ENCODE measurements at regions not wholly inside any gene's neighbourhood (a gene's known extent, or its start where the extent isn't known, plus 50 kb on each side); places are given as distances from the start of the nearest gene placed in this dataset.
A peak's percentile ranks its signal among the peaks of the same experiment; 100 is the strongest.

DNA sequence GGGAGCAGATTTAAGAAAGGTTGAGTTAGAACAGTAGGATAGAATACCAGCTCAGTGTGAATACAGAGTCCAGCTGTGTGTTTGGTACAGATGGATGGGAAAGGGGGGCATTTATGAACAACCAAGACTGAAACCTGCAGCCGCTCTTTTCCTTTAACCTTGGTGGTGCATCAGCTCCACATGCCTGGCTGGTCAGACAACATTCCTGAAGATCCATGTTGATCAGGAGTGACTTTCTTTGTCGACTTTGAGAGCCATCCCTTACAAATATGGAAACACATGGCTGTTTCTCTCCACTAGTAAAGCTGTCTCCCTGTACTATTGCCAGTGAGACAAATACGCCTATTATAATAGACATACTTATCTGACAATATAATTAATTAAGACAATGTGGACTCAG lies 476.5 kb upstream of the IGFBP3 start:
- H3K4me3 ChIP-seq (ENCODE audit: low read length) = no peak overlapping the region
- TF ChIP-seq, protein P1, sequence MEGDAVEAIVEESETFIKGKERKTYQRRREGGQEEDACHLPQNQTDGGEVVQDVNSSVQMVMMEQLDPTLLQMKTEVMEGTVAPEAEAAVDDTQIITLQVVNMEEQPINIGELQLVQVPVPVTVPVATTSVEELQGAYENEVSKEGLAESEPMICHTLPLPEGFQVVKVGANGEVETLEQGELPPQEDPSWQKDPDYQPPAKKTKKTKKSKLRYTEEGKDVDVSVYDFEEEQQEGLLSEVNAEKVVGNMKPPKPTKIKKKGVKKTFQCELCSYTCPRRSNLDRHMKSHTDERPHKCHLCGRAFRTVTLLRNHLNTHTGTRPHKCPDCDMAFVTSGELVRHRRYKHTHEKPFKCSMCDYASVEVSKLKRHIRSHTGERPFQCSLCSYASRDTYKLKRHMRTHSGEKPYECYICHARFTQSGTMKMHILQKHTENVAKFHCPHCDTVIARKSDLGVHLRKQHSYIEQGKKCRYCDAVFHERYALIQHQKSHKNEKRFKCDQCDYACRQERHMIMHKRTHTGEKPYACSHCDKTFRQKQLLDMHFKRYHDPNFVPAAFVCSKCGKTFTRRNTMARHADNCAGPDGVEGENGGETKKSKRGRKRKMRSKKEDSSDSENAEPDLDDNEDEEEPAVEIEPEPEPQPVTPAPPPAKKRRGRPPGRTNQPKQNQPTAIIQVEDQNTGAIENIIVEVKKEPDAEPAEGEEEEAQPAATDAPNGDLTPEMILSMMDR (conservative IDR thresholded peaks at IDR 0.05; ENCODE audit: low read depth, low read length) = no peak
- DNase-seq (ENCODE audit: low read depth) = no peak

DNA sequence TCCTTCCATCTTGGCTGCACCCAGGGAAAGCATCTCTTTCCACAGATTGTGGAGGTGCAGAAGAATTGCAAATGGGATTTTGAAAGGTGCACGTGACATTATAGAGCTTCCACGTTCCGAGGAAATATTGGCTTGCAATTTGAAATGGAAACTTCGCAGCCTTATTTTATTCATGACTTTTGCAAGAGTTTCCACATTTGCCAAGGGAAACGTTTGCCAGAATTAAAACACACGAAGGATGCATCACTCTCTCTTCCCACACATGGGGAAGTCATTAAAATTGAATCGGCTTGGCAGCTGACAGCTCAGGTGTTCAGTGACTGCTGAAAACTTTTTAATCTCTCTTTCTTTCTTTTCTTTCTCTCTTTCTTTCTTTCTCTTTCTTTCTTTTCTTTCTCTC lies 475.4 kb upstream of the IGFBP3 start:
- no peak overlapping the region for H3K4me3 ChIP-seq (ENCODE audit: low read length)
- DNase-seq (ENCODE audit: low read depth) = no peak
- TF ChIP-seq, protein P1 (conservative IDR thresholded peaks at IDR 0.05; ENCODE audit: low read depth, low read length) = no peak

DNA sequence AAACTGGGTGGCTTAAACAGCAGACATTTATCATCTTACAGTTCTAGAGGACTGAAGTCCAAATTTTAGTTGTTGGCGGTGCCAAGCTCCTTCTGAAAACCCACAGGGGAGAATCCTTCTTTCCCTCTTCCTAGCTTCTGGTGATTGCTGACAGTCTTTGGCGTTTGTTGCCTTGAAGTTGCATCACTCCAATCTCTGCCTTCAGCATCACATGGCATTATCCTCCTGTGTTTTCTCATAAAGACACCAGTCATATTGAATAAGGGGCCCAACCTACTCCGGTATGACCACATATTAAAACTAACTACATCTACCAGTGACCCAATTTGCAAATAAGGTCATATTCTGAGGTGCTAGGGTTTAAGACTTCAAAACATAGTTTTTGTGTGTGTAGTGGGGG lies 472.1 kb upstream of the IGFBP3 start:
- no peak overlapping the region for H3K4me3 ChIP-seq (ENCODE audit: low read length)
- TF ChIP-seq, protein P1 (conservative IDR thresholded peaks at IDR 0.05; ENCODE audit: low read depth, low read length) = no peak
- DNase-seq (ENCODE audit: low read depth) = no peak

DNA sequence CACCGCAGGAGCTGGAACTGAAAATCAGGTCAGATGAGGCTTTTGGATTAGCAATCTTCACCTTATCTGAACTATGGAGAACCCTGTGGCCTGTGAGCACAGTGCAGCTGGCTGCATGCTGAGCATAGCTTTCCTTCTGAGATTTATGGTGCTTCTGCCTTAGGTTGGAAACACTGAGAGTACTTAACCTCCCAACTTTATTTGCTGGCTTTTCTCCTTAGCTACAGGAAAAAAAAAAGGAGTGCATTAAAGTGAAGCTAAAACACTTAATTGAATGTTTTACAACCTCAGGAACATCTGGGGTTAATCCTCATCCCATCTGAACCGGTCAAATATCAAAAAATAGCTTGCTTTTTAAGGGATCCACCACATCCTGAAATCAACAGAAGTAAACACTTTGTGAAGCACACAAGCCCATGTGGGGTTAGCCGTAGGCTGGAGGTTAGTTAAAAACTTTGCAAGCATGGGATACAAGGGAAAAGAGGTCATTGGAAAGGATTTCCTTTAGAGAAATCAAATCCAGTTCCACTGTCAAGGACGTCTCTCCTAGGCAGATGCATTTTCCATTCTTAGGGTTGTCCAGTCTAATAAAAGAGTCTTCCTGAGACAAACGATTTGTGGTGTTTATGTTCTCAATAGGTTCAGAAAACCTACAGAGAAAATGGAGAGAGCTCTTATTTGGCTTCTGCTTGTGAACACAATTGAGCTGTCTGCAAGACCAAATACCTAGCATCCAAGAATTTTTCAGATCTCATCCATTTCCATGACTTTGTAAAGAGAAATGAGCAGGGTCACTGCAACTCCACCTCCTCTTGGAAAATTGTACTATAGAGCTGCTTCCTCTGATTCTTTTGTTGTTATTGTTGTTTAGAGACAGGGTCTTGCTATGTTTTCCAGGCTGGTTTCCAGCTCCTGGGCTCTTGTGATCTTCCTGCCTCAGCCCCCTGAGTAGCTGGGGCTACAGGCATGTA lies 470.4 kb upstream of the IGFBP3 start:
- TF ChIP-seq, protein P1 (conservative IDR thresholded peaks at IDR 0.05; ENCODE audit: low read depth, low read length) = no peak
- no peak overlapping the region for H3K4me3 ChIP-seq (ENCODE audit: low read length)
- DNase-seq (ENCODE audit: low read depth) = no peak

DNA sequence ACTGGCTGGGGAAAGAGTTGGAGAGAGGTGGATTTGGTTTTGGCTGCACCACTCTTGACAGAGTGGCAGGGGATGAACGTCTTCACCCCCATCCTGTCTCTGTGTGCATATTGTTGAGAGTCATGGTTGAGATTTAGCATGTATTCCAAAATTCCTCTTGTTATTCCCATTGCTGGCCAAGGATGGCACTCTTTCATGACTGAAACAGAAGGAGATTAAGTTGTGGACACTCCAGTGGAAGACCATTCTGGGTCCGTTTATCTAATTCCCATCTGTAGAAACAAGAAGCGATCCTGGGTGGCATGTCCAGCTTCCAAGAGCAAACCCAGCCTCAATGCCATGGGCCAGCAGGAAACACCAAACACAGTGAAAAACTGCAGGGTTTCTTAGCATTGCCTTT lies 469.0 kb upstream of the IGFBP3 start:
- no peak overlapping the region for H3K4me3 ChIP-seq (ENCODE audit: low read length)
- TF ChIP-seq, protein P1 (conservative IDR thresholded peaks at IDR 0.05; ENCODE audit: low read depth, low read length) = peak; percentile 24
- no peak for DNase-seq (ENCODE audit: low read depth)

DNA sequence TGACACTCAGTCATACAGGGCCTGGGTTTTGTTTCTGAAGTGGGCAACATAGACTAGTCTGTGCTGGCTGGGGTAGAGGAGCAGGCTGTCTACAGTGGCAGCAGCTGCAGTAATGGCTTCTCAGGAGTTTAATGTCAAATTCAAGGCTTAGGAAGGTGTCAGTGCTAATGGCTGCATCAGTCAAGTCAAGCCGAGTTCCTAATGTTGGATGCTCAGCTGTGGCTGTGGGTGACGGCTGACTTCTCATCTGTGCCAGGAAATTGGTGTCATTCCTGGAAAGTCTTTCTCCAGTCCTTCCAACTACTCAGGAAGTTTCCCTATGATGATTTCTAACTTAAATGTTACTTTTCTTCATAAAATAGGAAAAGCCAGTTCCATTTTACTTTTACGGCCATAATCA lies 468.1 kb upstream of the IGFBP3 start:
- DNase-seq (ENCODE audit: low read depth) = no peak
- H3K4me3 ChIP-seq (ENCODE audit: low read length) = no peak overlapping the region
- TF ChIP-seq, protein P1 (conservative IDR thresholded peaks at IDR 0.05; ENCODE audit: low read depth, low read length) = no peak

DNA sequence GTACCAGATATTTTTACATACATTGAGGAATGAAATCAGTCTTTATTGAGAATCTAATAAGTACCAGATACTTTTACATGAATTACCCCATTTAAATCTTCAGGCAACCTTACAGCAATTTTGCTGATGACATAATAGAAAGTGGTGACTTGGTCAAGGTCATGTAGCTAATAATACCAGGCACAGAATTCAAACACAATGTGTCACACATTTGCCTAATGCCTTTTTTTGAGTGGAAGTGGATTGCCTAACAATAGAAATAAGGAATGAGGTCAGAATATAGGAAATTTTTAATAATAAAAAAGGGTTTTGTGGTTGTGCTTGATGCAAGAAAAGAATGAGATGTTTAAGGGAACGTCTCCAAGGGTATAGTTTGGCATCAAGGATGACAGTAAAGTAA lies 466.6 kb upstream of the IGFBP3 start:
- DNase-seq (ENCODE audit: low read depth) = no peak
- no peak overlapping the region for H3K4me3 ChIP-seq (ENCODE audit: low read length)

More for the DNA sequence above, 466.6 kb upstream of the IGFBP3 start:
- TF ChIP-seq, protein P1 (conservative IDR thresholded peaks at IDR 0.05; ENCODE audit: low read depth, low read length) = no peak

Data from retinal pigment epithelial cell (primary cell).